SK-N-SH treated with all-trans-retinoic acid at 6 μM for 48 hours (cell line): ENCODE measurements at regions not wholly inside any gene's neighbourhood (a gene's known extent, or its start where the extent isn't known, plus 50 kb on each side); places are given as distances from the start of the nearest gene placed in this dataset.

ENCODE experiments used
- ATAC-seq: fragments of 200-7000 bp; cut with Tn5 transposase; 3 replicates; pipeline ENCODE4 v1.9.1; 2020; ENCODE audit warnings: mild to moderate bottlenecking, moderate library complexity
- ARNTL ChIP-seq: fragments of 450-650 bp; formaldehyde crosslinking; IDR thresholded peaks from 2 replicates; pipeline ENCODE4 v1.5.0; 2020; ENCODE audit warnings: low read depth, mild to moderate bottlenecking, moderate library complexity, borderline replicate concordance
- BACH2 ChIP-seq: fragments of 250-450 bp; sonication (Bioruptor Pico); IDR thresholded peaks from 2 replicates; pipeline ENCODE4 v1.9.0; 2021; ENCODE audit warnings: mild to moderate bottlenecking, borderline replicate concordance
- CSDC2 ChIP-seq: fragments of 250-450 bp; sonication (Bioruptor Pico); IDR thresholded peaks from 2 replicates; pipeline ENCODE4 v1.5.0; 2020; ENCODE audit warnings: mild to moderate bottlenecking, moderate library complexity
- ESRRG ChIP-seq: fragments of 250-450 bp; sonication (Bioruptor Pico); IDR thresholded peaks from 2 replicates; pipeline ENCODE4 v1.6.1; 2021; ENCODE audit warnings: mild to moderate bottlenecking
- GLIS3 ChIP-seq: fragments of 250-450 bp; sonication (Bioruptor Pico); IDR thresholded peaks from 2 replicates; pipeline ENCODE4 v1.5.0; 2020; ENCODE audit warnings: mild to moderate bottlenecking, moderate library complexity
- ISL1 ChIP-seq: fragments of 250-450 bp; sonication (Bioruptor Pico); IDR thresholded peaks from 2 replicates; pipeline ENCODE4 v2.1.2; 2022; ENCODE audit warnings: mild to moderate bottlenecking, moderate library complexity
- PPARA ChIP-seq: fragments of 250-450 bp; sonication (Bioruptor Pico); IDR thresholded peaks from 2 replicates; pipeline ENCODE4 v1.5.0; 2020; ENCODE audit warnings: mild to moderate bottlenecking, borderline replicate concordance
- RARB ChIP-seq: fragments of 250-450 bp; sonication (Bioruptor Pico); IDR thresholded peaks from 2 replicates; pipeline ENCODE4 v1.8.0; 2021; ENCODE audit warnings: mild to moderate bottlenecking, moderate library complexity
- SNAI2 ChIP-seq: fragments of 250-450 bp; sonication (Bioruptor Pico); IDR thresholded peaks from 2 replicates; pipeline ENCODE4 v1.5.0; 2020; ENCODE audit warnings: mild to moderate bottlenecking, moderate library complexity
- TOX ChIP-seq: fragments of 250-450 bp; sonication (Bioruptor Pico); IDR thresholded peaks from 2 replicates; pipeline ENCODE4 v1.8.0; 2021; ENCODE audit warnings: mild to moderate bottlenecking, moderate library complexity, borderline replicate concordance
- ZC3H10 ChIP-seq: fragments of 250-450 bp; sonication (Bioruptor Pico); IDR thresholded peaks from 2 replicates; pipeline ENCODE4 v1.5.1; 2021; ENCODE audit warnings: mild to moderate bottlenecking, moderate library complexity
- ZFP3 ChIP-seq: fragments of 250-450 bp; sonication (Bioruptor Pico); IDR thresholded peaks from 2 replicates; pipeline ENCODE4 v1.5.0; 2020; ENCODE audit warnings: mild to moderate bottlenecking, moderate library complexity
- ZNF565 ChIP-seq: fragments of 450-650 bp; formaldehyde crosslinking; conservative IDR thresholded peaks from 2 replicates; pipeline ENCODE4 v1.5.0; 2020; ENCODE audit warnings: low read depth, mild to moderate bottlenecking, moderate library complexity
- ZNF70 ChIP-seq: fragments of 450-650 bp; formaldehyde crosslinking; IDR thresholded peaks from 2 replicates; pipeline ENCODE4 v1.5.0; 2020; ENCODE audit warnings: mild to moderate bottlenecking, moderate library complexity
- ZNF8 ChIP-seq: fragments of 450-650 bp; formaldehyde crosslinking; IDR thresholded peaks from 2 replicates; pipeline ENCODE4 v1.5.0; 2020; ENCODE audit warnings: mild to moderate bottlenecking, moderate library complexity
- TF ChIP-seq, protein P1 (sequence below): fragments of 250-450 bp; sonication (Bioruptor Pico); IDR thresholded peaks from 2 replicates; pipeline ENCODE4 v1.5.0; 2020; ENCODE audit warnings: mild to moderate bottlenecking, moderate library complexity
- TF ChIP-seq, protein P2 (sequence below): fragments of 250-450 bp; sonication (Bioruptor Pico); IDR thresholded peaks from 2 replicates; pipeline ENCODE4 v1.8.0; 2021; ENCODE audit warnings: low read depth, mild to moderate bottlenecking, moderate library complexity, borderline replicate concordance
- TF ChIP-seq, protein P3 (sequence below): fragments of 250-450 bp; sonication (Bioruptor Pico); IDR thresholded peaks from 2 replicates; pipeline ENCODE4 v1.5.1; 2020; ENCODE audit warnings: low read depth, mild to moderate bottlenecking, moderate library complexity
- TF ChIP-seq, protein P4 (sequence below): fragments of 250-450 bp; sonication (Bioruptor Pico); IDR thresholded peaks from 2 replicates; pipeline ENCODE4 v1.8.0; 2020; ENCODE audit warnings: mild to moderate bottlenecking, moderate library complexity, borderline replicate concordance
- TF ChIP-seq, protein P5 (sequence below): fragments of 250-450 bp; sonication (Bioruptor Pico); IDR thresholded peaks from 2 replicates; pipeline ENCODE4 v1.5.1; 2021; ENCODE audit warnings: mild to moderate bottlenecking, moderate library complexity

DNA sequence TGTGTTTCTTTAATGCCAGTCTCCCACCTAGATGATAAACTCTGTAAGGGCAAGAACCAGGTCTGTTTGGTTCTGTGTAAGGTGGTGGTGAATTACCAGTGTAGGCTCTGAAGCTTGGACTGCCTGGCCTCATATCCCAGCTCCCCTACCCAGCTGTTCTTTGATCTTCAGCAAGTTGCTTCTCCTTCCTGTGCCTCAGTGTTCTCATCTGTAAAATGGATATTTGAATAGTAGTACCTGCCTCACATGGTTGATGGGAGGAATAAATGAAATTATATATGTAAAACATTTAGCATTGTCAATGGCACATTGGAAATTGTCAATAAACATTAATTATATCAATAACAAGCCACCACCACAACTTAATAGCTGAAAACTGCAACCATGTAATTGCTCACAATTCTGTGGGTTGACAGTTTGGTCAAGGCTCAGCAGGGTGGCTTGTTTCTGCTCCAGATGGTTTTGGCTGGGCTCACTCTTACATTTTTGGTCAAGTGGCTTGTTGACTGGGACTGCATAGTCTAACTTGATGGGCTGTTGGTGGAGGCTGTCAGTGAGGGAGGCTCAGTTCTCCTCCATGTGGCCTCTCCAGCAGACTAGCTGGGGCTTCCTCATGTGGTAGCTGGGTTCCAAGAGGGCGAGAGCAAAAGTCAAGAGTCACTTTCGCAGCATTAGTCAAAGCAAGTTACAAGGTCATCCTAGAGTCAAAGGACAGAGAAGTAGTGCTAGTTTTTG, 84.5 kb upstream of the DUSP5 start:
- ATAC-seq, result no peak
- no peak for TF ChIP-seq ISL1
- no peak for TF ChIP-seq RARB (CRISPR knock-in tag)
- no peak for TF ChIP-seq ZFP3 (CRISPR knock-in tag)
- no peak for TF ChIP-seq TOX
- no peak for TF ChIP-seq ESRRG
- TF ChIP-seq, protein P1, sequence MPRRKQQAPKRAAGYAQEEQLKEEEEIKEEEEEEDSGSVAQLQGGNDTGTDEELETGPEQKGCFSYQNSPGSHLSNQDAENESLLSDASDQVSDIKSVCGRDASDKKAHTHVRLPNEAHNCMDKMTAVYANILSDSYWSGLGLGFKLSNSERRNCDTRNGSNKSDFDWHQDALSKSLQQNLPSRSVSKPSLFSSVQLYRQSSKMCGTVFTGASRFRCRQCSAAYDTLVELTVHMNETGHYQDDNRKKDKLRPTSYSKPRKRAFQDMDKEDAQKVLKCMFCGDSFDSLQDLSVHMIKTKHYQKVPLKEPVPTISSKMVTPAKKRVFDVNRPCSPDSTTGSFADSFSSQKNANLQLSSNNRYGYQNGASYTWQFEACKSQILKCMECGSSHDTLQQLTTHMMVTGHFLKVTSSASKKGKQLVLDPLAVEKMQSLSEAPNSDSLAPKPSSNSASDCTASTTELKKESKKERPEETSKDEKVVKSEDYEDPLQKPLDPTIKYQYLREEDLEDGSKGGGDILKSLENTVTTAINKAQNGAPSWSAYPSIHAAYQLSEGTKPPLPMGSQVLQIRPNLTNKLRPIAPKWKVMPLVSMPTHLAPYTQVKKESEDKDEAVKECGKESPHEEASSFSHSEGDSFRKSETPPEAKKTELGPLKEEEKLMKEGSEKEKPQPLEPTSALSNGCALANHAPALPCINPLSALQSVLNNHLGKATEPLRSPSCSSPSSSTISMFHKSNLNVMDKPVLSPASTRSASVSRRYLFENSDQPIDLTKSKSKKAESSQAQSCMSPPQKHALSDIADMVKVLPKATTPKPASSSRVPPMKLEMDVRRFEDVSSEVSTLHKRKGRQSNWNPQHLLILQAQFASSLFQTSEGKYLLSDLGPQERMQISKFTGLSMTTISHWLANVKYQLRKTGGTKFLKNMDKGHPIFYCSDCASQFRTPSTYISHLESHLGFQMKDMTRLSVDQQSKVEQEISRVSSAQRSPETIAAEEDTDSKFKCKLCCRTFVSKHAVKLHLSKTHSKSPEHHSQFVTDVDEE (CRISPR knock-in tag), result no peak
- no peak for TF ChIP-seq BACH2 (CRISPR knock-in tag)
- TF ChIP-seq ZNF8, result no peak
- TF ChIP-seq, protein P2, sequence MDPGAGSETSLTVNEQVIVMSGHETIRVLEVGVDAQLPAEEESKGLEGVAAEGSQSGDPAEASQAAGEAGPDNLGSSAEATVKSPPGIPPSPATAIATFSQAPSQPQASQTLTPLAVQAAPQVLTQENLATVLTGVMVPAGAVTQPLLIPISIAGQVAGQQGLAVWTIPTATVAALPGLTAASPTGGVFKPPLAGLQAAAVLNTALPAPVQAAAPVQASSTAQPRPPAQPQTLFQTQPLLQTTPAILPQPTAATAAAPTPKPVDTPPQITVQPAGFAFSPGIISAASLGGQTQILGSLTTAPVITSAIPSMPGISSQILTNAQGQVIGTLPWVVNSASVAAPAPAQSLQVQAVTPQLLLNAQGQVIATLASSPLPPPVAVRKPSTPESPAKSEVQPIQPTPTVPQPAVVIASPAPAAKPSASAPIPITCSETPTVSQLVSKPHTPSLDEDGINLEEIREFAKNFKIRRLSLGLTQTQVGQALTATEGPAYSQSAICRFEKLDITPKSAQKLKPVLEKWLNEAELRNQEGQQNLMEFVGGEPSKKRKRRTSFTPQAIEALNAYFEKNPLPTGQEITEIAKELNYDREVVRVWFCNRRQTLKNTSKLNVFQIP (CRISPR knock-in tag), result no peak
- TF ChIP-seq ZNF565, result no peak
- no peak for TF ChIP-seq CSDC2 (CRISPR knock-in tag)
- TF ChIP-seq ZNF70, result no peak
- TF ChIP-seq, protein P3, sequence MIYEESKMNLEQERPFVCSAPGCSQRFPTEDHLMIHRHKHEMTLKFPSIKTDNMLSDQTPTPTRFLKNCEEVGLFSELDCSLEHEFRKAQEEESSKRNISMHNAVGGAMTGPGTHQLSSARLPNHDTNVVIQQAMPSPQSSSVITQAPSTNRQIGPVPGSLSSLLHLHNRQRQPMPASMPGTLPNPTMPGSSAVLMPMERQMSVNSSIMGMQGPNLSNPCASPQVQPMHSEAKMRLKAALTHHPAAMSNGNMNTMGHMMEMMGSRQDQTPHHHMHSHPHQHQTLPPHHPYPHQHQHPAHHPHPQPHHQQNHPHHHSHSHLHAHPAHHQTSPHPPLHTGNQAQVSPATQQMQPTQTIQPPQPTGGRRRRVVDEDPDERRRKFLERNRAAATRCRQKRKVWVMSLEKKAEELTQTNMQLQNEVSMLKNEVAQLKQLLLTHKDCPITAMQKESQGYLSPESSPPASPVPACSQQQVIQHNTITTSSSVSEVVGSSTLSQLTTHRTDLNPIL (CRISPR knock-in tag), result no peak
- TF ChIP-seq, protein P4, sequence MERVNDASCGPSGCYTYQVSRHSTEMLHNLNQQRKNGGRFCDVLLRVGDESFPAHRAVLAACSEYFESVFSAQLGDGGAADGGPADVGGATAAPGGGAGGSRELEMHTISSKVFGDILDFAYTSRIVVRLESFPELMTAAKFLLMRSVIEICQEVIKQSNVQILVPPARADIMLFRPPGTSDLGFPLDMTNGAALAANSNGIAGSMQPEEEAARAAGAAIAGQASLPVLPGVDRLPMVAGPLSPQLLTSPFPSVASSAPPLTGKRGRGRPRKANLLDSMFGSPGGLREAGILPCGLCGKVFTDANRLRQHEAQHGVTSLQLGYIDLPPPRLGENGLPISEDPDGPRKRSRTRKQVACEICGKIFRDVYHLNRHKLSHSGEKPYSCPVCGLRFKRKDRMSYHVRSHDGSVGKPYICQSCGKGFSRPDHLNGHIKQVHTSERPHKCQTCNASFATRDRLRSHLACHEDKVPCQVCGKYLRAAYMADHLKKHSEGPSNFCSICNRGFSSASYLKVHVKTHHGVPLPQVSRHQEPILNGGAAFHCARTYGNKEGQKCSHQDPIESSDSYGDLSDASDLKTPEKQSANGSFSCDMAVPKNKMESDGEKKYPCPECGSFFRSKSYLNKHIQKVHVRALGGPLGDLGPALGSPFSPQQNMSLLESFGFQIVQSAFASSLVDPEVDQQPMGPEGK, result no peak
- TF ChIP-seq, protein P5, sequence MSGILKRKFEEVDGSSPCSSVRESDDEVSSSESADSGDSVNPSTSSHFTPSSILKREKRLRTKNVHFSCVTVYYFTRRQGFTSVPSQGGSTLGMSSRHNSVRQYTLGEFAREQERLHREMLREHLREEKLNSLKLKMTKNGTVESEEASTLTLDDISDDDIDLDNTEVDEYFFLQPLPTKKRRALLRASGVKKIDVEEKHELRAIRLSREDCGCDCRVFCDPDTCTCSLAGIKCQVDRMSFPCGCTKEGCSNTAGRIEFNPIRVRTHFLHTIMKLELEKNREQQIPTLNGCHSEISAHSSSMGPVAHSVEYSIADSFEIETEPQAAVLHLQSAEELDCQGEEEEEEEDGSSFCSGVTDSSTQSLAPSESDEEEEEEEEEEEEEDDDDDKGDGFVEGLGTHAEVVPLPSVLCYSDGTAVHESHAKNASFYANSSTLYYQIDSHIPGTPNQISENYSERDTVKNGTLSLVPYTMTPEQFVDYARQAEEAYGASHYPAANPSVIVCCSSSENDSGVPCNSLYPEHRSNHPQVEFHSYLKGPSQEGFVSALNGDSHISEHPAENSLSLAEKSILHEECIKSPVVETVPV, result no peak
- no peak for TF ChIP-seq SNAI2 (CRISPR knock-in tag)
- no peak for TF ChIP-seq ZC3H10
- no peak for TF ChIP-seq ARNTL

DNA sequence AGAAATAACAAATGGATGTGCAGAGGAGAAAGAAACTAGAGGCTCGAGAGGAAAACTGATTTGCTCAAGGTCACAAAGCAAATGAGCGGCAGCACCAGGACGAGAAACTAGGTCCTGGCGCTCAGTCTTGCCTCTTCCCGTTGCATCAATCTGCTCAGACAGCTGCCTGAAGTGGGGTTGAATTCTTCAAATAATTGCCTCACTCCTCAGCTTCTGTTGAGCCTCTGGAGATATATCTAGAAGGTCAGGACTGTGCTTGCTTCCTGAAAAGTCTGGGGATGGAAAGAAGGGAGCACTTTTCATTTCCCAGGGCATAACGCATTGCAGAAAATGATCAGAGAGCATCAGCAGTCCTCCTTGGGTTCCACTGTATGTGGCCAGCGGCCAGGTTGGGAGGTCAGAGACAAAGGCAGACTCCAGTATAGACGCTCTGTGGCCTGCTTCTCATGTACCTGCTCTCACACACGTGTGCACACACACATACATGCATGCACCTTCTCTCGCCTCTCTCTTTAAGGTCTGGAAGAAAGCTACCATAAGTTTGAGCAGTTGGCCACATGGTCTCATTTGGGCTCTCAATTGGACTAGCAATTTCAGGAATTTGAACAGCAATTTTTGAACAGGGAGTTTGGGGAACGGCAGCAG, 83.7 kb upstream of the DUSP5 start:
- TF ChIP-seq GLIS3 (CRISPR knock-in tag) (no peak), BACH2 (CRISPR knock-in tag) (no peak), ISL1 (no peak), ZFP3 (CRISPR knock-in tag) (no peak), ZNF8 (no peak), PPARA (CRISPR knock-in tag) (no peak)
- TF ChIP-seq, protein P1 (CRISPR knock-in tag), result no peak

More for the DNA sequence above, 83.7 kb upstream of the DUSP5 start:
- ATAC-seq, result no peak
